IMR-90 (cell line): ENCODE measurements at regions not wholly inside any gene's neighbourhood (a gene's known extent, or its start where the extent isn't known, plus 50 kb on each side); places are given as distances from the start of the nearest gene placed in this dataset.

Experiments used
- ATAC-seq: fragments of 200-7000 bp; cut with Tn5 transposase; 2 replicates; pipeline ENCODE4 v1.9.1; 2020; ENCODE audit warnings: low read depth, mild to moderate bottlenecking, moderate library complexity
- BruUV-seq: library from RNA; stranded (reverse); fragments of 400-500 nt; replicated peaks from 2 replicates; lab custom pipeline; 2021; lab: Mats Ljungman, UMichigan
- CTCF ChIA-PET: fragments of 300-600 bp; formaldehyde crosslinking; extraction: SDS; loops from one replicate; lab custom pipeline; 2021; ENCODE audit warnings: antibody characterized with exemption; lab: Yijun Ruan, JAX
- POLR2A ChIA-PET: fragments of 300-600 bp; sonication (Branson Sonifier 250); formaldehyde crosslinking; loops from one replicate; lab custom pipeline; 2022; ENCODE audit warnings: antibody characterized with exemption; ENCODE audit not compliant: unreplicated experiment; lab: Charles Lee
- DNase-seq: peaks from one replicate; pipeline ENCODE4 v3.0.0; 2013
- H2AFZ ChIP-seq: replicated peaks from 2 replicates; pipeline ENCODE3; 2013; ENCODE audit warnings: low read length, mild to moderate bottlenecking; ENCODE audit not compliant: poor library complexity
- H2AK5ac ChIP-seq: 2 replicates; pipeline ENCODE4 v1.6.1; 2013; ENCODE audit warnings: low read depth, low read length, inconsistent platforms
- H2AK9ac ChIP-seq: replicated peaks from 2 replicates; pipeline ENCODE3; 2013; ENCODE audit warnings: mild to moderate bottlenecking, low read depth, low read length, moderate library complexity; ENCODE audit not compliant: poor library complexity
- H2BK120ac ChIP-seq: 2 replicates; pipeline ENCODE4 v1.6.1; 2013; ENCODE audit warnings: low read depth, low read length, inconsistent platforms
- H2BK15ac ChIP-seq: 3 replicates; pipeline ENCODE4 v1.6.1; 2013; ENCODE audit warnings: low read depth, low read length, inconsistent platforms
- H2BK20ac ChIP-seq: 2 replicates; pipeline ENCODE4 v1.6.1; 2013; ENCODE audit warnings: low read depth, mild to moderate bottlenecking, inconsistent platforms, low read length, moderate library complexity
- H2BK5ac ChIP-seq: 2 replicates; pipeline ENCODE4 v1.6.1; 2013; ENCODE audit warnings: mild to moderate bottlenecking, low read depth, low read length, inconsistent platforms; ENCODE audit not compliant: poor library complexity, severe bottlenecking
- H3K14ac ChIP-seq: replicated peaks from 2 replicates; pipeline ENCODE4 v1.6.1; 2013; ENCODE audit warnings: low read depth, low read length, inconsistent platforms
- H3K18ac ChIP-seq: 2 replicates; pipeline ENCODE4 v1.6.1; 2013; ENCODE audit warnings: low read depth, low read length, control low read depth
- H3K23ac ChIP-seq: 2 replicates; pipeline ENCODE4 v1.6.1; 2013; ENCODE audit warnings: low read depth, low read length, inconsistent platforms
- H3K27ac ChIP-seq: 2 replicates; pipeline ENCODE4 v1.5.1; 2013; ENCODE audit warnings: mild to moderate bottlenecking, control low read depth, low read length; ENCODE audit not compliant: insufficient read depth
- H3K27me3 ChIP-seq: 2 replicates; pipeline ENCODE4 v1.6.1; 2013; ENCODE audit warnings: low read length; ENCODE audit not compliant: control insufficient read depth, insufficient read depth
- H3K36me3 ChIP-seq: 2 replicates; pipeline ENCODE4 v1.6.1; 2013; ENCODE audit warnings: low read length, mixed read lengths; ENCODE audit not compliant: control insufficient read depth, insufficient read depth
- H3K4ac ChIP-seq: 2 replicates; pipeline ENCODE4 v1.6.1; 2013; ENCODE audit warnings: low read depth, low read length, inconsistent platforms
- H3K4me1 ChIP-seq: 2 replicates; pipeline ENCODE4 v1.6.1; 2013; ENCODE audit warnings: low read length, mixed read lengths; ENCODE audit not compliant: control insufficient read depth, insufficient read depth
- H3K4me2 ChIP-seq: 2 replicates; pipeline ENCODE4 v1.6.1; 2013; ENCODE audit warnings: low read depth, mild to moderate bottlenecking, control low read depth, low read length, moderate library complexity
- H3K4me3 ChIP-seq: 2 replicates; pipeline ENCODE4 v1.5.1; 2013; ENCODE audit warnings: low read depth, mild to moderate bottlenecking, control low read depth, low read length, moderate library complexity; ENCODE audit not compliant: insufficient read depth
- H3K56ac ChIP-seq: 2 replicates; pipeline ENCODE4 v1.6.1; 2013; ENCODE audit warnings: low read length, inconsistent platforms; ENCODE audit not compliant: insufficient read depth; ENCODE audit errors: extremely low read depth
- H3K79me1 ChIP-seq, 2 experiments: 2 replicates each; pipeline ENCODE4 v1.6.1; 2013; ENCODE audit warnings: low read length in 2 of 2, inconsistent platforms in 1 of 2, low read depth in 1 of 2
- H3K9ac ChIP-seq: 2 replicates; pipeline ENCODE4 v1.6.1; 2013; ENCODE audit warnings: low read depth, low read length, control low read depth
- H3K9me1 ChIP-seq: 2 replicates; pipeline ENCODE4 v1.6.1; 2013; ENCODE audit warnings: low read length, inconsistent platforms; ENCODE audit not compliant: insufficient read depth
- H3K9me3 ChIP-seq: 2 replicates; pipeline ENCODE4 v1.6.1; 2013; ENCODE audit warnings: low read length; ENCODE audit not compliant: control insufficient read depth, insufficient read depth
- H4K20me1 ChIP-seq: 2 replicates; pipeline ENCODE4 v1.6.1; 2013; ENCODE audit warnings: low read length, inconsistent platforms; ENCODE audit not compliant: insufficient read depth
- H4K5ac ChIP-seq: 2 replicates; pipeline ENCODE4 v1.6.1; 2013; ENCODE audit warnings: mild to moderate bottlenecking, low read depth, low read length, control low read depth
- H4K8ac ChIP-seq, 2 experiments: 2 replicates each; pipeline ENCODE4 v1.6.1; 2013; ENCODE audit warnings: low read depth in 2 of 2, low read length in 2 of 2, control low read depth in 1 of 2, inconsistent platforms in 1 of 2
- H4K91ac ChIP-seq: 2 replicates; pipeline ENCODE4 v1.6.1; 2013; ENCODE audit warnings: low read depth, low read length, inconsistent platforms; ENCODE audit not compliant: insufficient read depth
- BHLHE40 ChIP-seq: fragments of 150-350 bp; IDR thresholded peaks from 2 replicates; pipeline ENCODE4 v1.6.1; 2016; ENCODE audit warnings: mild to moderate bottlenecking, low read depth, low read length
- CEBPB ChIP-seq: IDR thresholded peaks from 2 replicates; pipeline ENCODE4 v1.6.1; 2012; ENCODE audit warnings: low read depth, low read length, improper control_type of control experiment
- MAFK ChIP-seq: IDR thresholded peaks from 2 replicates; pipeline ENCODE4 v1.6.1; 2012; ENCODE audit warnings: low read depth, low read length, improper control_type of control experiment
- MAZ ChIP-seq: IDR thresholded peaks from 2 replicates; pipeline ENCODE4 v1.6.1; 2012; ENCODE audit warnings: low read depth, mild to moderate bottlenecking, low read length, improper control_type of control experiment, moderate library complexity, borderline replicate concordance
- MXI1 ChIP-seq: IDR thresholded peaks from 2 replicates; pipeline ENCODE4 v1.6.1; 2012; ENCODE audit warnings: low read depth, mild to moderate bottlenecking, low read length, moderate library complexity, borderline replicate concordance
- NFE2L2 ChIP-seq: fragments of 150-350 bp; IDR thresholded peaks from 2 replicates; pipeline ENCODE4 v1.6.1; 2016; ENCODE audit warnings: low read depth, mild to moderate bottlenecking, low read length
- RAD21 ChIP-seq: IDR thresholded peaks from 2 replicates; pipeline ENCODE4 v1.6.1; 2012; ENCODE audit warnings: low read length, improper control_type of control experiment
- RCOR1 ChIP-seq: IDR thresholded peaks from 2 replicates; pipeline ENCODE4 v1.6.1; 2012; ENCODE audit warnings: mild to moderate bottlenecking, low read length, improper control_type of control experiment; ENCODE audit not compliant: insufficient replicate concordance
- whole genome bisulfite sequencing, 2 experiments: methylation state at CpG; one replicate each; pipeline versions ENCODE4 v1.1.5 to v1.1.7; 2013; ENCODE audit warnings: missing lambda C conversion rate in 2 of 2; ENCODE audit not compliant: insufficient read length in 1 of 2; ENCODE audit errors: extremely low coverage in 2 of 2; 5-methylcytosine and 5-hydroxymethylcytosine counted together
- dilution Hi-C: fragments of 300-500 bp; cut with HindIII; formaldehyde crosslinking; loops from one replicate; pipeline ENCODE4 v1.14.3; 2018; ENCODE audit warnings: low sequenced_read_pairs; ENCODE audit not compliant: unreplicated experiment
- in situ Hi-C: fragments of 300-500 bp; cut with MboI; formaldehyde crosslinking; loops from 3 replicates; pipeline ENCODE4 v1.14.3; 2019; ENCODE audit warnings: low sequenced_read_pairs, inconsistent platforms, mixed read lengths
- intact Hi-C: fragments of 100-400 bp; cut with micrococcal nuclease; formaldehyde crosslinking; loops from 2 replicates; pipeline ENCODE4 v1.10.0; 2022

DNA sequence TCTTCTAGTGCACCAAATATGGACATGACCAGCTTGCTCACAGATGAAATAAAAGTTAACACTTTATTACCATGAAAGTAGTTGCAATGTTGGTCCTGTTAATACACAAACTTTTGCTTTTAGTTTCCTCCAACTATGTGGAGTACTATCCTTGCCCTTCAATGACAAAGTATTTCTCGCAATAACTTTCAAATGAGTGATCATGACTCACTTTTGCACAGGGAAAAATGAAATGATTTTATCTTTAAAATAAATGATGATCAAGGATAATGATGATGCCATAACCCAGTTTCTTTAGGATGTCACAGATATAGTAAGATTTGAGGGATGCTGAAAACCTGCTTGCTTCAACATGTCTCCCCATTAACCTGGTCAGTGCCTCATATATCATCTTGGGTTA is 254.0 kb upstream of the KITLG start:
- Histone ChIP-seq H2AFZ (no peak overlapping the region), H3K4me2 (peak overlapping the region; percentile 16; the same call in 1 of the 2 replicates), H2AK5ac (no peak overlapping the region), H3K56ac (no peak overlapping the region), H3K4ac (no peak overlapping the region), H4K20me1 (no peaks in the 10 kb centered on the region), H2BK5ac (peak overlapping the region; percentile 0), H4K91ac (no peak overlapping the region), H3K4me1 (no peaks in the 10 kb centered on the region), H4K5ac (no peak overlapping the region), H3K27me3 (no peaks in the 10 kb centered on the region), H3K9ac (no peak overlapping the region), H3K9me1 (no peaks in the 10 kb centered on the region), H4K8ac (no peak overlapping the region), H3K4me3 (no peak overlapping the region), H2BK15ac (no peak overlapping the region), H3K27ac (no peak overlapping the region), H3K18ac (no peak overlapping the region), H2BK20ac (no peak overlapping the region), H2AK9ac (no peak overlapping the region), H3K36me3 (no peaks in the 10 kb centered on the region), H3K23ac (no peak overlapping the region), H3K9me3 (peaks cover 9% of the 10 kb centered on the region; the same call in 1 of the 2 replicates), H3K14ac (no peak overlapping the region), H3K79me1 (no peaks in the 10 kb centered on the region), H2BK120ac (no peak overlapping the region)
- in situ Hi-C loops (no loop called here), dilution Hi-C loops (no loop called here), intact Hi-C loops (no loop called here)
- BruUV-seq, result no TSS peak
- TF ChIP-seq CEBPB (no peak), MAFK (no peak), BHLHE40 (no peak), MXI1 (no peak), NFE2L2 (no peak), RCOR1 (no peak), RAD21 (no peak), MAZ (no peak)
- POLR2A ChIA-PET, result no interaction called here
- no CpG with 5 or more reads among the region's 1 CpG for WGBS, 2 experiments
- CTCF ChIA-PET, result no interaction called here
- DNase-seq (peak; percentile 50), ATAC-seq (peak; percentile 37; the same call in 1 of the 2 replicates)
